A673 (cell line): ENCODE measurements at regions not wholly inside any gene's neighbourhood (a gene's known extent, or its start where the extent isn't known, plus 50 kb on each side); places are given as distances from the start of the nearest gene placed in this dataset.

ENCODE experiments used
- CTCF ChIP-seq: fragments of 300-800, 200-600 bp; sonication (generic); conservative IDR thresholded peaks from 2 replicates; pipeline ENCODE4 v1.5.1; 2017; ENCODE audit warnings: low read depth, mild to moderate bottlenecking, antibody characterized with exemption, low read length, moderate library complexity, mixed read lengths
- EZH2 ChIP-seq: fragments of 200-600 bp; sonication (generic); IDR thresholded peaks from 2 replicates; pipeline ENCODE4 v1.6.1; 2017; ENCODE audit warnings: borderline replicate concordance, low read depth, mild to moderate bottlenecking, mixed read lengths, antibody characterized with exemption, low read length; ENCODE audit not compliant: poor library complexity, severe bottlenecking

DNA sequence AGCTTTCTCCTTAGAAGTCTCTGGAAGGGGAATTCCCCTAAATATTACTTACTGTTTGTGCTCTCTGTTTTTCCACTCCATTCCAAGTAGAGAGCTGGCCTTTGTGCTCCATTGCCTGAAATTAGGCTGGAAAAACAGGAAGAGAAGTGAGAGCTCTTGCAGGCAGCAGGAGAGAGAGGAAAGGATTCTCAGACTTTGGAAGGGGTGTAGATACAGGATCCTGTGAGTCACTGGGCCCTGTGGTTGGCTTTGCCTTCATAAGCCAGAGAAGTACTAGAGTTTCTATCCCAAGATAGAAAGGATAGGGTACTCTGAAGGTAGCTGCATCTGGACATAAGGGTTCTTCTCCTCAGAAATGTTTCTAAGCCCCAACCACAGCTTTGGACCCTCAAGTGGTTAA, 188.9 kb downstream of the CMPK2 start:
- no peak for TF ChIP-seq CTCF
- TF ChIP-seq EZH2, result no peak
